GM18520 (cell line): ENCODE measurements at regions not wholly inside any gene's neighbourhood (a gene's known extent, or its start where the extent isn't known, plus 50 kb on each side); places are given as distances from the start of the nearest gene placed in this dataset.
"Not testable (repeated sequence)": the region's sequence is repeated elsewhere in the genome, so short reads cannot be mapped to it uniquely, and the experiment has no call there.

ENCODE experiments used
- ATAC-seq: cut with Tn5 transposase; IDR thresholded peaks from one replicate; pipeline ENCODE4 v1.9.1; 2021; ENCODE audit not compliant: unreplicated experiment

DNA sequence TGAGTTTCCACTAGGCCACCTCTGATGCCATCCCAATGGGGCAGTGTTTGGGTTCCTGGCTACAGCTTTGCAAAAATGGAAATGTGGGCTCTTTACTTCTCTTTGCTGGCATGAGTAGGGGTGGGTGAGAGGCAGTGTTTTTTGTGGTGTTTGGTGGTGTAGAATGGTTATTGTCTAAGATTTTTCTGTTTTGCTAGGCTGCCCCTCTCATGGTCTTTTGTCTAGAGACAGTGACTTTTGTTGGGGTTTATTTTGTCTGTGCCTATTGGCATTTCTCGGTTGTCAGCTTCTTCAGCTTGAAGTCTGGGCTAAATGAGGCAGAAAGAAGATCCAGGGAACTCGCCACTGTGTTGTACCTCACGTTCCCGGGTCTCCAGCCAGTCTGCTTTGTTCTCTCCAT is 112.1 kb downstream of the CENPF start:
- no peak for ATAC-seq

DNA sequence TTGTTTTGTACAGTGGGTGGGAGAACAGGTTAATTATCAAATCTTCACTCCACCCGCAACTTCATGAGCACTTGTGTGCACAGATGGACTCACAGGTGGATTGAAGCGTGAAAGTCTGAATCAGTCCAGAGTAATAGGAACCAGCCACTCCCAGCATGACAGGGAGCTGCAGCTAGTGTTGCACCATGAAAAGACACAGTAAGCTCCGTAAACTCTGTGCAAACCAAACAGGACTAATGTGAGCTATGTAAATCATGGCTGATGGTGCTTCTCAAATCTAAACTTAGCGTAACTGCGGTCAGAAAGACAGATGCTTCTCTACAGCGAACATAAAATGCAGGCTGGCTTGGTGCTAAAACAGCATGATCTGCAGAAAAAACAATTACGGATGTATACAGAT is 114.4 kb downstream of the CENPF start:
- no peak for ATAC-seq

- no peak for ATAC-seq
Observed at GRCh38 chr1:214718724-214719123, 115.7 kb downstream of the CENPF start.

DNA sequence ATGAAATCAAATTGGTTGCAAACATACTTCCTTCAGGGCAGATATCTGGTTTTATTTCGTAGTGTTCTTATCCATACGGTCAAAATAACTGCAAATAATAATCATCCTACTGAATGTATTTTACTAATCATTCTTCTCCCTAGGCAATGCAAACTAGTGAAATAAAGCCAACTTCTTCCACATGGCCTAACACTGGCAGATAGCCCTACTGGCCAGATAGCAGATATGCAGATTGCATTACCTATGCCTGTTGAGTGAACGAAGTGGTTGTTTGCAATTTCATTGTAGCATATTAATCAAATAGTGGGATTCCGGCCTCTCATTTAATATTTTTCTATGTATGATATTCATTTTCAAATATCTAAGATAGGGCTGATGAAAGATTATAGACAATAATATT is 116.2 kb downstream of the CENPF start:
- no peak for ATAC-seq

DNA sequence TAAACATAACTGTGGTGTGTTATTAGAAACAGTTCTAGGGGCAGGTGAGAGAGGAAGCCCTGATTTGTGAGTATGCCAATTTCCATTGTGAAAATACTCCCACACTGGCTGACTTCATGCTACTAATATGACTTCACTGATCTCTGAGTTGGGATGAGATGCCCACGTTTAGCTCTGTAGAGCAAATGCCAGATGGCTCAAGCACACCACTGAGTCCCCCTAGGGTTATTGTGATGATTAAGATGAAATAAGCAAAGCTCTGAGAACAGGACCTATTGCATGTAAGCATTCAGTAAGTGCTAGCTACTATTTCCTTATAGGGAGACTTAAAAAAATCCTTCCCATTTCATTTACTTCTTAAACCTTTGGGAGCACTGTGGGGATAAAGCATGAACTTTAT is 117.6 kb downstream of the CENPF start:
- ATAC-seq: no peak

GRCh38 chr1:214727274-214727673 is 124.3 kb downstream of the CENPF start:
- no peak for ATAC-seq

DNA sequence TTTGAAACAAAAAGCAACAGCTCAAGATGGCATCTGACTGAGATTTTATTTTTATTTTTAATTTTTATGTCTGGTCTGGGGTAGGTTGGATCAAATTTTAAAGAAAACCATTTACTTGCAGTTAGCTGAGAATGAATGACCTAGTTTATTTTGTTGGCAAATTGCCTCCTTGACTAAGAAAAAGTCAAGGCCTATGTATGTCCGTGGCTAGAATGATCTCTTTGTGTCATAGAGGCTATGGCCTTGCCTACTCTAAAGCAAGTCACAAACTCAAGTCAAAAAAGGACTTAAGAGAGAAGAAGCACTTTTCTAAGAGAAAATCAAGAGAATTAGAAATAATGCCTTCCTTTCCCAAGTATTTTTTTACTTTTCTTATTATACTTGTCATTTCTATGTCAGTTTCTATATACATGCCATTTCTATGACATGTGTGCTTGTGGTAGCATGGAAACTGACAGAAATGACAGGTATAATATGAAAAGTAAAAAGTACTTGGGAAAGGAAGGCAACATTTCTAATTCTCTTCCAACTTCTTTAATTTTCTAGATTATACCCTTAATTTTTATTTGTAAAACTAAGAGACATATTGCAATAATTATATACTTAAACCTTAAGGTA is 136.7 kb downstream of the CENPF start:
- ATAC-seq: no peak

DNA sequence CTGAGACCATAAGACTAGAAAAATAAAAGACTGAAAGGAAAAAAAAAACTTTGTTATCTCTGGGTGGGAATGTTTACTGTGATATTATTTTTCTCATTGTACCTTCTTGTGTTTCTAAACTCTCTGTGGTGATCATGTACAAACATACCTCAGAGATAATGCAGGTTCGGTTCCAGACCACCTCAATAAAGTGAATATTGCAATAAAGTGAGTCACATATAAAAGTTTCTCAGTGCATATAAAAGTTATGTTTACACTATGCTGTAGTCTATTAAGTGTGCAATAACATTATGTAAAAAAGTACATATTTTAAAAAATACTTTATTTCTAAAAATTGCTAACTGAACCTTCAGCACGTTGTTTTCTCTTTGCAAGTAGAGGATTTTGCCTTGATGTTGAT is 137.5 kb downstream of the CENPF start:
- no peak for ATAC-seq

GRCh38 chr1:214747050-214747635 is 144.1 kb downstream of the CENPF start:
- ATAC-seq: no peak

DNA sequence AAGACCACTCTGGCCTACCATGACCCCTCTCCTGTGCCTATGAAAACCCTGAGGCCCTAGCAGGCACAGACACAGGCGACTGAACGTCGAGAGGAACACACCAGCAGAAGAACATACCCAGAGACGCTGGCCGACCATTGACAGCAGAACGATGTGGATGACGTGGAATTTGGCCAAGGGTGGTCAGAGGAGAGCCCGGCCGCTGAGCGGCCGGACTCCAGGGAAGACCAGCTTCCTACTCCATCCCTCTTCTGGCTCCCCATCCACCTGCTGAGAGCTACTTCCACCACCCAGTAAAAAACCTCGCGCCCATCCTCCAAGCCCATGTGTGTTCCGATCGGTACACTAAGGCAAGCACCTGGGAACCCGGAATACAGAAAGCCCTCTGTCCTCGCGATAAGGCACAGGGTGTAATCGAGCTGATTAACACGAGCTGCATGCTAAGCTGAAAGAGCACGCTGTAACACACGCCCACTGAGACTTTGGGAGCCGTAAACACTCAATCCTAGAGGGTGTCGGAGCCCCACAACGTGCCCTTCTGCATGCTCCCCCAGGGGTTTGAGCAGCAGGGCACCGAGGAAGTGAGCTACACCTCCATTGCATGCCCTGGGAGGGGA is 150.3 kb downstream of the CENPF start:
- no peak for ATAC-seq

GRCh38 chr1:214761030-214761429 is 158.0 kb downstream of the CENPF start:
- no peak for ATAC-seq

DNA sequence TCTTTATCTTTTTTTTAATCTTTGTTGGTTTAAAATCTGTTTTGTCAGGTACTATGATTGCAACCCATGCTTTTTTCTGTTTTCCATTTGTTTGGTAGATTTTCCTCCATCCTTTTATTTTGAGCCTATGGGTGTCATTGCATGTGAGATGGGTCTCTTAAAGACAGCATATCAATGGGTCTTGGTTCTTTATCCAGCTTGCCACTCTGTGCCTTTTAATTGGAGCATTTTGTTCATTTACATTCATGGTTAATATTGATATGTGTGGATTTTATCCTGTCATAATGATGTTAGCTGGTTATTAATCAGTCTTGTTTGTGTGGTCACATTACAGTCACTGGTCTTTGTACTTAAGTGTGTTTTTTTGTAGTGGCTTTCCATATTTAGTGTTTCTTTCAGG is 159.9 kb downstream of the CENPF start:
- ATAC-seq: no peak

DNA sequence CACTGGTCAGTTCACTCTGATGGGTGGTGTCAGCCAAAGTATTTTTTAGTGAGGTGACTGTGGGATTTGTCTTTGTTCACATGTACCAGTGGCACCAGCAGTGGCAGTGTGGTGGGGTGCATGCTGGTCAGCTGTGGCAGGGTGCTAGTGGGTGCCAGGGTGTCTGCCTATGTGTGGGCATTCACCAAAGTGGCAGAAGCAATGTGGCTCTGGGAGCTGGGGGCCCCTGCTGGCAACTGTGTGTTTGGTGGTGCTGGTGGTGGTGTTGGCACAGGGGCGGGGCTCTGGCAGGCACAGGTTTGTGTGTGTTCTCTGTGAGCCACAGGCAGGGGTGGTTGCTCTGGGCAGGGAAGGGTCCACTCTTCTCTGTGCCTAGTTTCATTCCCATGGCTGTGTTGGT is 161.5 kb downstream of the CENPF start:
- no peak for ATAC-seq

- no peak for ATAC-seq
Observed at GRCh38 chr1:214767221-214767620, 164.2 kb downstream of the CENPF start.

- ATAC-seq: not testable (repeated sequence)
Observed at GRCh38 chr1:214769666-214770065, 166.7 kb downstream of the CENPF start.

- no peak for ATAC-seq
Observed at GRCh38 chr1:214777364-214777763, 174.4 kb downstream of the CENPF start.

- ATAC-seq: no peak
Observed at GRCh38 chr1:214791961-214792360, 189.0 kb downstream of the CENPF start.

GRCh38 chr1:214792527-214793186 is 189.7 kb downstream of the CENPF start:
- no peak for ATAC-seq

DNA sequence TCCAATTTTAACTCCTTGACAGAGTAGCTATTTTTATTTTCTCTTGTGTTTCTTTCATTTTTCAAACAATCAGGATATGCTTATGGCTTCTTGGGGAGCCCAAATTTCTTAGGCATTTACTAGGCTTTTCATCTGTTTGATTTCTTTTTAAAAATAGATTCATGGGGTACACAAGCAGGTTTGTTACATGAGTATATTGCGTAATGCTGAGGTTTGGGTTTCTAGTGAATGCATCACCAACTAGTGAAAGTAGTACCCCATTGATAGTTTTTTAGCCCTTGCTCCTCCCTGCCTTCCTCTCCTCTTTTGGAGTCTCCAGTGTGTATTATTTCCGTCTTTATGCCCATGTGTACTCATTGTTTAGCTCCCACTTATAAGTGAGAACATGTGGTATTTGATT is 190.7 kb downstream of the CENPF start:
- no peak for ATAC-seq

DNA sequence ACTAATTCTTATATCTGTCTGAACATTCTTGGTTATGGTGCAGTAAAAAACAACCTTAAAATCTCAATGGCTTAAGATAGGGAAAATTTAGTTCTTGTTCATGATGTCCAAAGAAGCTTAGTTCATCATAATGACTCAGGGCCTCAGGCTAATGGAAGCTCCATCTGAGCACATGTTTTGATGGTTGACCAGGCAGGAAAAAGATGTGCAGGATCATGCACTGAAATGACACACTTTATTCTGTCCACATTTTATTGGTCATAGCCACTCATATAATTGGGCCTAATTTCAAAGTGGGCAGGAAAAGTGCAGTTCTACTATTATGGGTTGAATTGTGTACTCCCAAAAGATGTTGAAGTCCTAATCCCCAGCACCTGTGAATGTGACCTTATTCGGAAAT is 198.2 kb downstream of the CENPF start:
- no peak for ATAC-seq

DNA sequence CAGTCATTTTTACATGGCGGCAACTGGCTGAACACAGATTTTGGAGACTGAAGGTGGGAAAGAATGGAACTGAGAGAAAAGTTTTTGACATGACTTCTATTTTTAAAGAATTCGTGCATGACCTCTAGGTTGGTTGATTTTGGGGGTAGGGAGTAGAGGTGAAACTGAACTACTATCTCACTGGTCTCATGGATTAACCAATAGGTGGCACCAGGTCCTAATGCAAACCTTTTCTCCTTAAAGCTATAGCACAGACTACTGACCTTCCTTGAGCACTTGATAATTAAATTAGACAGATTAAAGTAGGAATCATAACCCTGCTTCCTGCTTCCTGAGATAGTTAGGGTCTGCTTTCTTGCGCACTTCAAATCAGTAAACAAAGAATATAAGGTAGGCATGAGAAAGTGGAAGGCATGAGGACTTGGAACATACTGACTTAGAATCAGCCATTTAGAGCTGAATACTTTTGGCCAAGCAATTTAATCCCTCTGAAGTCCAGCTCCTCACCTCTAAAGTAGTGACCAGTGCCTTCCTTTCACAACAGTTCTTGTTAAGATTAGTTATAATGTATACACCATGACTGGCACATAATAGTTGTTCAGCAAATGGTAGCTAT is 206.0 kb downstream of the CENPF start:
- ATAC-seq: no peak

DNA sequence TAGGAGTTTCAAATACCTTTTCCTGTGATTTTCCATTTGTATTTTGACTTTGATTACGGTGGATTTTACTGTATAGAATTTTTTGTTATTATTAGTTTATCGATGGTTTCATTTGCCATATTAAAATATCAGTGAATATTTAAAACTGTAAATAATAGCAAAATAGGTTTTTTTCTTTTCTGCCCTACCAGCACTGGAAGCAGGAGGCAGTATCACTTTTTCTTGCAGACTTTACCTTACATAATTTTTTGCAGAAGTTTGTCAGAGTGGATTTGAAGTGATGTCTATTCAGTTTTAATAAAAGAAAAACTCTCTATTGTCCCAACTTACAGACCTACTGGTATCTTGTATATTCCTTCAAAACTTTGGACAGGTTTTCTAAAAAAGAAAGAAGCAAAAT is 213.6 kb downstream of the CENPF start:
- ATAC-seq: no peak
